Mesodermal cell (in vitro differentiated cells): ENCODE measurements at regions not wholly inside any gene's neighbourhood (a gene's known extent, or its start where the extent isn't known, plus 50 kb on each side); places are given as distances from the start of the nearest gene placed in this dataset.
"Not testable (repeated sequence)": the region's sequence is repeated elsewhere in the genome, so short reads cannot be mapped to it uniquely, and the experiment has no call there.

Experiments
- H3K27ac ChIP-seq: 2 replicates; pipeline ENCODE4 v1.7.0; 2013; ENCODE audit warnings: mild to moderate bottlenecking, low read depth, low read length, moderate library complexity; ENCODE audit not compliant: severe bottlenecking
- H3K36me3 ChIP-seq: 2 replicates; pipeline ENCODE4 v1.7.1; 2013; ENCODE audit warnings: mild to moderate bottlenecking, low read length, moderate library complexity; ENCODE audit not compliant: control insufficient read depth, insufficient read depth
- H3K4me1 ChIP-seq: one replicate; pipeline ENCODE4 v1.7.1; 2013; ENCODE audit warnings: mild to moderate bottlenecking, low read length; ENCODE audit not compliant: insufficient read depth, control insufficient read depth, poor library complexity, severe bottlenecking
- H3K4me3 ChIP-seq: 2 replicates; pipeline ENCODE4 v1.7.0; 2013; ENCODE audit warnings: low read length, control low read depth, mild to moderate bottlenecking; ENCODE audit not compliant: insufficient read depth, poor library complexity, severe bottlenecking; ENCODE audit errors: extremely low read depth
- H3K9me3 ChIP-seq: 2 replicates; pipeline ENCODE4 v1.7.1; 2013; ENCODE audit warnings: mild to moderate bottlenecking, low read length, moderate library complexity; ENCODE audit not compliant: control insufficient read depth
- WGBS, 2 experiments: methylation state at CpG; one replicate each; pipeline ENCODE4 v1.1.5; 2013; ENCODE audit warnings: missing lambda C conversion rate in 2 of 2; ENCODE audit not compliant: insufficient coverage in 2 of 2; 5-methylcytosine and 5-hydroxymethylcytosine counted together

DNA sequence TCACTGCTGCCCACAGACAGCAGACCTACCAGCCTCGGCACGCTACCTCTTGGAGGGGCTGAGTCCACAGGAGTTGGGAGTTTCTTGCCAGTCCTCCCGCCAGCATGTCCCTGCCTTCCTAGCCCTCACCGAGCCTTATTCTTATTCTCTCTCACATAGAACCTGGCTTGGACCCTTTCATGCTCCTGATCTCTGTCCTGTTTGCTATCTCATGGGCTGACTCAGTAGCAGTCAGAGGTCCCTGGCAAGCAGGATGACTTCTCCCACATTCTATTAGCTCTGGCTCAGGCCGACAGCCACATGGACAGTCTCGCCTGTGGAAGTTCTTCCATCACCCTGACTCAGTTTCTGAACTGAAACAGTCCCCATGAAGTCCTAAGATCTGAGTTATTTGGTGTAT lies 79.5 kb upstream of the ADRA1D start:
- H3K36me3 ChIP-seq, result no peaks in the 10 kb centered on the region
- peaks cover 2% of the 10 kb centered on the region for H3K9me3 ChIP-seq
- no peak overlapping the region for H3K4me3 ChIP-seq
- H3K27ac ChIP-seq, result no peak overlapping the region
- no peaks in the 10 kb centered on the region for H3K4me1 ChIP-seq
- 89 to 93% methylated on average over 4 to 6 of the region's 6 CpGs for WGBS, 2 experiments

DNA sequence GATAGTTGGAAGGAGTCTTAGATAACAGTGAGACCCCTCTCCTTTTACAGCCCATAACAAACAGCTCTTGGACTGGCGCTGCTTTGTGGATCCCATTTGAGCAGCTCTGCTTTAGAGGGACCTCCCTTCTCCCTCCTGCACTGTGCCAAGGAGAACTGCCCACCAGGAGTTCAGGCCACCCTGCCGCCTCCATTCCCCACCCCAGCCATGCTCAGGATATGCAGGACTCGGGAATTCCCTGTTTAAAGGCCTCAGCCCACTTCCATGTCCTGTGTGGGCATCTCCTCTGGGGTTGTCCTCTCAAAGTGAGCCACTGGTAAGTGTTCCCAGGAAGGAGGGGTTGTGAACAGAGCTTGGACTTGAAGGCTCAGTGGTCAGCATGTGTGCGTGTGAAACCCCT lies 78.9 kb upstream of the ADRA1D start:
- WGBS, 2 experiments, result 89 to 96% methylated on average over 3 of the region's 4 CpGs
- H3K9me3 ChIP-seq, result peaks cover 2% of the 10 kb centered on the region

DNA sequence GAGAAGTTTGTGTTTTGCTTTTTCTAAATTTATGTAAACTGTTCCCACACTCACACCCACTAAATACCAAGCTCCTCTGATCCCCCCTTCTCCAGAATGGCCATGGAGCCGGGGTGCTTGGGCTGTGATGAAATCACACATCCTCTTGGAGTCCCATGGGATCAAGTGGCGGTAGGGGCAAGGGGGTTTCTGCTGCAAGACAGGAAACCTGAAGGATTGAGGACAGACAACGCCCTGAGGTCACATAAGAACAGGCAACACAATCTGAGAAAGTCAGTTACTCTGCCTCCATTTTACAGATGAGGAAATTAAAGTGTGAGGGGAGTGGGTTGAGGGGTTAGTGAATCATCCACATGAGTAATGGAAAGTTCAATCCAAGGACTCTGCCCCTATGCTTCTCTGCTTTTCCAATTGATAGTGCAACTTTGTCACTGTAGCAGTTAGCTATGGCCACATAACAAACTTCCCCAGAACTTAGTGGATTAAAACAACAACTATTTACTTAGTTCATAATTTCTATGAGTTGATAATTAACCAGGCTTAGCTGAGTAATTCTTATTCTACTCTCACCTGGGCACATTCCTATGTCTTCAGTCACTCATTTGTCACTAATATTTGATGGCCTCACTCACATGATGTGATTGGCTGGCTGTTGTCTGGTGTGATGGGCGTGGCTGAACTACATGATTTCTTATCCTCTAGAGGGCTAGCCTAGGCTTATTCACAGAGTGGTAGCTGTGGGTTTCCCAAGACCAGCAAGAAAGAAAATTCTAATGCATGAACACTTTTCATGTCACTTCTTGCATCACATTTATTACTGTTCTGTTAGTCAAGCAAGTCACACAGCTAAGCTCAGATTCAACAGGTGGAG lies 77.3 kb upstream of the ADRA1D start:
- H3K4me3 ChIP-seq, result no peak overlapping the region
- no peaks in the 10 kb centered on the region for H3K4me1 ChIP-seq
- no peak overlapping the region for H3K27ac ChIP-seq
- no peaks in the 10 kb centered on the region for H3K36me3 ChIP-seq
- H3K9me3 ChIP-seq, result peaks cover 2% of the 10 kb centered on the region
- WGBS, 2 experiments, result 92 to 93% methylated on average over 2 of the region's 4 CpGs

More for the DNA sequence above, 78.9 kb upstream of the ADRA1D start:
- Histone ChIP-seq H3K36me3 (no peaks in the 10 kb centered on the region), H3K4me1 (no peaks in the 10 kb centered on the region), H3K27ac (no peak overlapping the region), H3K4me3 (no peak overlapping the region)

DNA sequence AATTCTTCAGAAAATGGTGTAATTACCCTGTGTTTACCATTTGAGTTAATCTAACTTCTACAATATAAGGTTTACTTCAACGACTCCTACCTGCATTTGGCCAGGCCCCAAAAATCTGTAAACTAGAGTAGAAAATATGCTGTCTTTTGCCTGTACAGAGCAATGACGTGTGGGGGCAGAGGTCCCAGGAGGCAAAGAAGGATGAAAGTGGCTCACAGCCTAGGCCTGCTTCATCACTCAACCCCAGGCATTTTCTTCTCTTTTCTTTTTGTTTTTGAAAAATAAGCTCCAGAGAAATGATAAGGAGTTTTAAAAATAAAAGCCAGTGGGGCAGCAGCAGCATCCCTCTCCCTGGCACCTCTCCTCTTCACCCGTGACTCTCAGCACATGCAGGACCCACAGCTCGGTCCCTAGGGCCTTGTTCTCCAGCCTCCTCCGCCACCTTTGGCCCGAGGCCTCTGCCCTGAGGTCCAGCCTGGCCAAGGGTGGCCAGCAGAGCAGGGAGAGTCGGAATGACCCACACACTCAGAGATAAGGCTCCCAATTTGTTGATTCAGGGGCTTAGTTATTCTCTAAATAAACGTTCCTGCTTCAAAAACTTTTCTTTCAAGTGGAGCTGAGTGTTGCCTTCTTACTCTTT lies 76.6 kb upstream of the ADRA1D start:
- H3K27ac ChIP-seq, result no peak overlapping the region
- H3K36me3 ChIP-seq, result no peaks in the 10 kb centered on the region
- no peaks in the 10 kb centered on the region for H3K4me1 ChIP-seq
- peaks cover 2% of the 10 kb centered on the region for H3K9me3 ChIP-seq
- 100% methylated on average over 2 to 3 of the region's 8 CpGs for WGBS, 2 experiments
- no peak overlapping the region for H3K4me3 ChIP-seq

DNA sequence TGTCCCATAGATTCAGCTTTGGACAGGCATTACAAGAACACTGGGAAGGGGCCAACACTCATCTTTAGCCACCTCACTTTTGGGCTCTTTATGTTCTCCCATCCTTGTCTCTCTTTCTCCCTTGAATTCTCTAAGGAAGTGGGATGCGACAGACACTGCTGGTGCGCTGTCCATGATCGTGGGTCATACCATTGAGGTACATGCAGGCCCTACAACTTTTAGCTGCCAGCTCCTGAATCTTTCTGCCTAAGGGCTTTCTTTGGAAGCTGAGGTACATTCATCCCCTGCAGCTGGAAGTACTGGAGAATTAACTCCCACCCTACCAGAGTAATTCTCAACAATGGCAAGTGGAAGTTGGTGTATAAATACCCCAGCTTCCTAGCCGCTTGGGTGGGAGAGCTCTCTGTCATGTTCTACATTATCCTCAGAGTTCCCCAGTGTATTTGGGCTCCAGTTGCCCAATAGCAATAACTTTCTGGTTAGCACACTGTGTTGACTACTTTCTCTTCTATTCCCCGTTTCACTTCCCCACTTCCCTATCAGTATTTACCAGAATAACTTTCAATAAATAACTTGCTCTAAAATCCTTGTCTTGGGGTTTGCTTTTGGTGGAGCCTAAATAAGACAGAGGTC lies 75.6 kb upstream of the ADRA1D start:
- Histone ChIP-seq H3K27ac (no peak overlapping the region), H3K4me3 (no peak overlapping the region), H3K4me1 (no peaks in the 10 kb centered on the region), H3K9me3 (peaks cover 2% of the 10 kb centered on the region), H3K36me3 (no peaks in the 10 kb centered on the region)
- 85 to 100% methylated on average over 4 of the region's 5 CpGs for WGBS, 2 experiments

DNA sequence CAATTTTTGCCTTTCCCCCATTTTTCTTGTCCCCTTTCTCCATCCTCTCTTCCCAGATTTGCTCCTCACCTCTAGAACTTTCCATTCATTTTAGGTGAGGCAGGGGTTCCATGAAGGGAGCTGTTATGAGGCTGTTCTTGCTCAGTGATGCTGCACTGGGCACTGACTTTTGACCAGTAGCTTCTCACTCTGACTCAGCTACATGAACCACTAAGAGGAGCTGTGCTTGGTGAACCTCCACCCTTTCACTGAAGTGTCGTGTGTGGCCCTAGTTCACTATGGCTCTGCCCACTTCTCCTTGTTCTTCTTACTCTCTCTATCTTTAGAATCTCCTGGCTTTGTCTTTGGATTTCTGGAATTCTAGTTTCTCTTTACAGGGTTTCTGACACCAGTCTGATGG lies 73.4 kb upstream of the ADRA1D start:
- Histone ChIP-seq H3K4me1 (no peaks in the 10 kb centered on the region), H3K9me3 (peaks cover 2% of the 10 kb centered on the region), H3K36me3 (no peaks in the 10 kb centered on the region), H3K27ac (no peak overlapping the region), H3K4me3 (no peak overlapping the region)
- 77 to 80% methylated on average over 1 of the region's 1 CpG for WGBS, 2 experiments

DNA sequence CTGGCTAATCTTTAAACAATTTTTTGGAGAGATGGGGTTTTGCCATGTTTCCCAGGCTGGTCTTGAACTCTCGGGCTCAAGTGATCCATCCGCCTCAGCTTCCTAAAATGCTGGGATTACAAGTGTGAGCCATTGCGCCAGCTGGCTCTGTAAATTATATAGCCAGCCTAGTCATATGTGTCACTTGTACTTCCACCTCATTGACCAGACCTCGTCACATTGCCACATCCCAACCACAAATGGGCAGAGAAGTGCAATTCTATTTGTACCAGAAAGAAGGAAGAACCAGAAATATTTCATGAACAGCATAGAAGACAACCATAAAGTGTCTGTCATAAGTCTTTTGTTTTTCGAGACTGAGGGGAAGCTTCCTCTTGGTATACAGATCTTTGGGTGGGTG lies 71.2 kb upstream of the ADRA1D start:
- Histone ChIP-seq H3K4me3 (no peak overlapping the region), H3K9me3 (no peaks in the 10 kb centered on the region), H3K27ac (no peak overlapping the region), H3K36me3 (no peaks in the 10 kb centered on the region), H3K4me1 (no peaks in the 10 kb centered on the region)
- WGBS, 2 experiments, result 87 to 88% methylated on average over 4 of the region's 5 CpGs

DNA sequence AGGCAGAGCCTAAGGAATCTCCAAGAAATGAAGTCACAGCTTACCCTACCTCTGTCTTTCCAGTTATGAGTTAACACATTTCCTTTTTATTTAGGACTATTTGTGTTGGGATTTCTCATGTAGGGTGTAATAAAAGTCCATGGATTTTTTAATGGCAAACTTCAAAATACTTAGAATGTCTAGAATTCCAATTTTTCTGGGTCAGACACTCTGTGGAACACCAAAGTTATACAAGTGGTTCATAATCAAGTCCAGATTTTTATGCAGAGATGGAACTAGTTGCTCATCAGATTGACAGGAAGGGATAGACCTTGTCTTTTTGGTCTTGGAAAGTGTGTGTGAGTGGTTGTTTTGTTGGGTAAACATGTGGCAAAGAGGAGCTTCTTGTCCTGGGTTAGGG lies 69.8 kb upstream of the ADRA1D start:
- no peaks in the 10 kb centered on the region for H3K4me1 ChIP-seq
- H3K27ac ChIP-seq, result no peak overlapping the region
- H3K9me3 ChIP-seq, result no peaks in the 10 kb centered on the region
- H3K36me3 ChIP-seq, result no peaks in the 10 kb centered on the region
- no peak overlapping the region for H3K4me3 ChIP-seq

DNA sequence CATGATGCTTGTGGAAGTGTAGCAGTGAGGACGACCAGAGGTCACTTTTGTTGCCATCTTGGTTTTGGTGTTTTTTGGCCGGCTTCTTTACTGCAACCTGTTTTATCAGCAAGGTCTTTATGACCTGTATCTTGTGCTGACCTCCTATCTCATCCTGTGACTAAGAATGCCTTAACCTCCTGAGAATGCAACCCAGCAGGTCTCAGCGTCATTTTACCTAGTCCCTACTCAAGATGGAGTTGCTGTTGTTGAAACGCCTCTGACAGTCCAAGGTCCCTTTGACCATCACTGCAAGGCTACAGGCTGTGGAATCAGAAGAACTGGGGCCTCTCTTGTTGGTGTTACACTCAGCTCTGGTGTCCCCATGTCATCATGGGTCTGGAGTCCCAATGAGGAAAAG lies 61.5 kb upstream of the ADRA1D start:
- H3K27ac ChIP-seq, H3K4me3 ChIP-seq, H3K36me3 ChIP-seq, H3K9me3 ChIP-seq, H3K4me1 ChIP-seq: not testable (repeated sequence)
- WGBS, 2 experiments, result 54 to 67% methylated on average over 3 of the region's 4 CpGs

DNA sequence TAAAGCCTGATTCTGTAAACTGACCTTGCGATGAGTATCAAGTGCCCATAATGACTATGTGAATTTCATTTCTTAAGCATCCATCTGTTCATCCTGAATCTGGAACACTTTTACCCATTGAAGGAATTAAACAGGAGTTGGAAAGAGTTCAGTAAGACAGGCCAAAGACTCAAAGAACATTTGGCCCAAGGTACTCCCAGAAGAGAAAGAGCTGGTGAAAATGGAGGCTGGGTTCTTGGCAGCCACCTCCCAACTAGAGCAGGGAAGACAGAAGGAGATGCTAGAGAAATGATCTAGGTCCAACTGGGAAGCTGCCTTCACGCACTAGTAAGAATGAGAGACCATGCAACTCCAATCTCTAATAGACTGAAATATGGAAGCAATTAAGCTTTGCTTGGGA lies 57.1 kb upstream of the ADRA1D start:
- Histone ChIP-seq H3K9me3 (no peaks in the 10 kb centered on the region), H3K27ac (no peak overlapping the region), H3K4me1 (no peaks in the 10 kb centered on the region), H3K36me3 (no peaks in the 10 kb centered on the region), H3K4me3 (no peak overlapping the region)
- 100% methylated on average over 1 of the region's 2 CpGs; no CpG with 5 or more reads in 1 of the 2 experiments for WGBS, 2 experiments

DNA sequence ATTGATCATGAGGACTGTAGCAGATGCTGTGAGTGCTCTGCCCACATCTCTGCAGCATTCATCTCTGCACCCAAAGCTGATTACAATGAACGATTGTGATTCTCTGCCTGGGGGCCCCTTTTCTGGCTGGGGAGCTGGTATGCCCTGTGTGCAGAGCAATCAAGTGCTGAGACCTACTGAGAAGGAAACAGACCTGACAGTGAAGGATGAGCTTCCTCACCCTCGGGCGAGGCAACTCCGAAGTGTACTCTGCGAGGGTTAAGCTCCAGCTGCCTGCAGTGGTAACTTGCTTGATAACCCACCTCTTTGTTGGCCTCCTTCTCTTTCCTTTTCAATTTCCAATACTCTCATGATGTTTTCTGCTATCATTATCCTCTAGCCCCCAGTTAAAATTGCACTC lies 56.0 kb upstream of the ADRA1D start:
- Histone ChIP-seq H3K4me1 (no peaks in the 10 kb centered on the region), H3K36me3 (no peaks in the 10 kb centered on the region), H3K27ac (no peak overlapping the region), H3K4me3 (no peak overlapping the region), H3K9me3 (no peaks in the 10 kb centered on the region)
- WGBS, 2 experiments, result 76 to 92% methylated on average over 5 of the region's 5 CpGs
